Common myeloid progenitor, CD34-positive (primary cell): ENCODE measurements at regions not wholly inside any gene's neighbourhood (a gene's known extent, or its start where the extent isn't known, plus 50 kb on each side); places are given as distances from the start of the nearest gene placed in this dataset.

Source experiments
- CTCF ChIA-PET: fragments of 350-600 bp; sonication (Branson Sonifier 250); formaldehyde crosslinking; loops from one replicate; lab custom pipeline; 2021; ENCODE audit warnings: antibody characterized with exemption; lab: Charles Lee
- POLR2A ChIA-PET: fragments of 350-600 bp; sonication (Branson Sonifier 250); formaldehyde crosslinking; loops from one replicate; lab custom pipeline; 2021; ENCODE audit warnings: antibody characterized with exemption; lab: Charles Lee
- DNase-seq, 3 donors: peaks; one replicate each; pipeline versions ENCODE4 v3.0.0 to v3.0.0-alpha.2; 2013
- H3K27ac ChIP-seq, 2 experiments: 1 replicate in 1 of 2; 2 replicates in 1 of 2; pipeline ENCODE4 v1.7.0; 2013; ENCODE audit warnings: inconsistent platforms in 2 of 2, low read length in 2 of 2, mild to moderate bottlenecking in 2 of 2, low read depth in 1 of 2, moderate library complexity in 1 of 2; ENCODE audit not compliant: severe bottlenecking in 2 of 2, insufficient read depth in 1 of 2, poor library complexity in 1 of 2
- H3K27me3 ChIP-seq, 5 experiments: replicated peaks in 2 of 5; 1 replicate in 3 of 5; 2 replicates in 2 of 5; pipeline versions ENCODE4 v1.6.1 to v1.7.0; 2013; ENCODE audit warnings: low read length in 4 of 5, mild to moderate bottlenecking in 2 of 5, moderate library complexity in 2 of 5, inconsistent platforms in 1 of 5; ENCODE audit not compliant: insufficient read depth in 5 of 5, control insufficient read depth in 4 of 5
- H3K36me3 ChIP-seq, 4 experiments: 1 replicate in 2 of 4; 2 replicates in 2 of 4; pipeline versions ENCODE4 v1.6.1 to v1.7.0; 2013; ENCODE audit warnings: low read length in 3 of 4, control low read depth in 1 of 4, mild to moderate bottlenecking in 1 of 4; ENCODE audit not compliant: control insufficient read depth in 4 of 4, insufficient read depth in 4 of 4
- H3K4me1 ChIP-seq, 4 experiments: 1 replicate in 3 of 4; 2 replicates in 1 of 4; pipeline versions ENCODE4 v1.6.1 to v1.7.1; 2013; ENCODE audit warnings: low read length in 3 of 4, mild to moderate bottlenecking in 3 of 4, control low read depth in 1 of 4, inconsistent platforms in 1 of 4, moderate library complexity in 1 of 4; ENCODE audit not compliant: control insufficient read depth in 4 of 4, insufficient read depth in 4 of 4; ENCODE audit errors: control extremely low read depth in 1 of 4
- H3K4me3 ChIP-seq, 7 experiments: 1 replicate in 4 of 7; 2 replicates in 3 of 7; pipeline versions ENCODE4 v1.5.1 to v1.7.0; 2013; ENCODE audit warnings: mild to moderate bottlenecking in 7 of 7, low read length in 6 of 7, moderate library complexity in 6 of 7, inconsistent platforms in 2 of 7, low read depth in 2 of 7, control low read depth in 1 of 7; ENCODE audit not compliant: insufficient read depth in 4 of 7, control insufficient read depth in 1 of 7; ENCODE audit errors: extremely low read depth in 1 of 7
- H3K9me3 ChIP-seq, 5 experiments: 1 replicate in 4 of 5; 2 replicates in 1 of 5; pipeline versions ENCODE4 v1.6.1 to v1.7.1; 2013; ENCODE audit warnings: low read length in 4 of 5, mild to moderate bottlenecking in 2 of 5, inconsistent platforms in 1 of 5, low read depth in 1 of 5, moderate library complexity in 1 of 5; ENCODE audit not compliant: control insufficient read depth in 4 of 5, insufficient read depth in 2 of 5; ENCODE audit errors: control extremely low read depth in 1 of 5
- WGBS: methylation state at CpG from one replicate; pipeline ENCODE4 v1.1.5; 2013; ENCODE audit not compliant: insufficient coverage; 5-methylcytosine and 5-hydroxymethylcytosine counted together

- 95% methylated on average over 16 of the region's 21 CpGs for WGBS
- peaks cover 0 to 9% (median 4%) of the 10 kb centered on the region in 5 experiments for H3K27me3 ChIP-seq
- peaks cover 0 to under 1% (median under 1%) of the 10 kb centered on the region in 4 experiments for H3K4me1 ChIP-seq
- no peak overlapping the region for H3K4me3 ChIP-seq
- CTCF ChIA-PET, result interaction anchor here (0.6 to 5.3 kb wide), 12 partner anchors 9 to 135 kb away, joined by 3 to 118 read pairs (median 6); no protein-coding TSS in a partner anchor
- DNase-seq, result no peak
- POLR2A ChIA-PET, result interaction anchor here (1.5 kb wide), 1 partner anchor 57 kb away, joined by 8 read pairs; no protein-coding TSS in a partner anchor
- H3K27ac ChIP-seq, result no peak overlapping the region
- H3K36me3 ChIP-seq, result no peaks in the 10 kb centered on the region
- H3K9me3 ChIP-seq, result no peaks in the 10 kb centered on the region
These were observed 57.0 kb upstream of the LMX1B start for GRCh38 chr9:126556560-126557250.

GRCh38 chr9:126558051-126558665, 55.6 kb upstream of the LMX1B start:
- Histone ChIP-seq H3K9me3 (no peaks in the 10 kb centered on the region), H3K4me3 (no peak overlapping the region), H3K4me1 (peaks cover 0 to 4% (median 2%) of the 10 kb centered on the region in 4 experiments), H3K27me3 (peaks cover 0 to 21% (median 4%) of the 10 kb centered on the region in 5 experiments), H3K27ac (no peak overlapping the region), H3K36me3 (no peaks in the 10 kb centered on the region)
- ChIA-PET CTCF (interaction anchor here (0.6 to 5.3 kb wide), 21 partner anchors 8 to 256 kb away, joined by 3 to 118 read pairs (median 5); no protein-coding TSS in a partner anchor), POLR2A (interaction anchor here (1.5 kb wide), 1 partner anchor 58 kb away, joined by 8 read pairs; no protein-coding TSS in a partner anchor)
- DNase-seq, result peak; percentile 38 to 72 (median 63)
- WGBS, result 55% methylated on average over 3 of the region's 6 CpGs

GRCh38 chr9:126559296-126559695, 54.4 kb upstream of the LMX1B start:
- WGBS, result 93% methylated on average over 2 of the region's 2 CpGs
- no peak for DNase-seq
- peaks cover 2 to 7% (median 6%) of the 10 kb centered on the region in 4 experiments for H3K4me1 ChIP-seq
- H3K36me3 ChIP-seq, result no peaks in the 10 kb centered on the region
- ChIA-PET CTCF (interaction anchor here (0.8 to 2.2 kb wide), 9 partner anchors 8 to 60 kb away, joined by 3 to 12 read pairs (median 4); no protein-coding TSS in a partner anchor), POLR2A (interaction anchor here (0.7 kb wide), 1 partner anchor 58 kb away, joined by 4 read pairs; no protein-coding TSS in a partner anchor)
- no peak overlapping the region for H3K4me3 ChIP-seq
- H3K27ac ChIP-seq, result no peak overlapping the region
- no peaks in the 10 kb centered on the region for H3K9me3 ChIP-seq
- peaks cover 0 to 22% (median 4%) of the 10 kb centered on the region in 5 experiments for H3K27me3 ChIP-seq

GRCh38 chr9:126561582-126561981, 52.1 kb upstream of the LMX1B start:
- Histone ChIP-seq H3K4me3 (no peak overlapping the region), H3K4me1 (peaks cover 2 to 14% (median 9%) of the 10 kb centered on the region in 4 experiments), H3K27ac (no peak overlapping the region), H3K9me3 (no peaks in the 10 kb centered on the region), H3K27me3 (peaks cover 0 to 27% (median 4%) of the 10 kb centered on the region in 5 experiments), H3K36me3 (no peaks in the 10 kb centered on the region)
- 66% methylated on average over 9 of the region's 9 CpGs for WGBS
- ChIA-PET POLR2A (no interaction called here), CTCF (interaction anchor here (1.1 to 1.9 kb wide), 3 partner anchors 44 to 63 kb away, joined by 4 to 7 read pairs (median 5); no protein-coding TSS in a partner anchor)
- DNase-seq, result no peak

- Histone ChIP-seq H3K4me1 (peaks cover 2 to 14% (median 9%) of the 10 kb centered on the region in 4 experiments), H3K36me3 (no peaks in the 10 kb centered on the region), H3K27me3 (peaks cover 0 to 23% (median 4%) of the 10 kb centered on the region in 5 experiments), H3K27ac (no peak overlapping the region), H3K4me3 (no peak overlapping the region), H3K9me3 (no peaks in the 10 kb centered on the region)
- POLR2A ChIA-PET, result no interaction called here
- WGBS, result 97% methylated on average over 4 of the region's 4 CpGs
- no peak for DNase-seq
- CTCF ChIA-PET, result interaction anchor here (1.1 to 1.8 kb wide), 6 partner anchors 9 to 140 kb away, joined by 3 to 9 read pairs (median 4); no protein-coding TSS in a partner anchor
These were observed 50.2 kb upstream of the LMX1B start for GRCh38 chr9:126563556-126563955.
